HG02884 (cell line): ENCODE measurements at regions not wholly inside any gene's neighbourhood (a gene's known extent, or its start where the extent isn't known, plus 50 kb on each side); places are given as distances from the start of the nearest gene placed in this dataset.

Experiments
- ATAC-seq: cut with Tn5 transposase; IDR thresholded peaks from one replicate; pipeline ENCODE4 v1.9.1; 2021; ENCODE audit warnings: mild to moderate bottlenecking, moderate library complexity; ENCODE audit not compliant: unreplicated experiment

DNA sequence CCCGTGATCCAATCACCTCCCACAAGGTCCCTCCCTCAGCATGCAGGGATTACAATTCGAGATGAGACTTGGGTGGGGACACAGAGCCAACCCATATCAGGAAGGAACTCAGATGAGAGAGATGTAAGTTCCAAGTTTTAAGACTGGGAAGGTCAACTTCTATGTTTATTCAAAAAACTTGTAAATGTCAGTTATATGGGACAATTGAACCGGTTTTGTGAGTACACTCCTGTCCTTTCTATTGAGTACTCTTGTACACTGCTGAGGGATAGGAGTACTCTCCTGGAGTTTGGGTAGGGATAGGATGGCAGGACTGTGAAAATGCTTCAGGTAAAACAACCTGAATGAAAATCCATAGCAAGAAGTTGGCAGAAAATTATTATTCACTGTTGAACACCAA is 239.1 kb downstream of the ZNF674 start:
- no peak for ATAC-seq

DNA sequence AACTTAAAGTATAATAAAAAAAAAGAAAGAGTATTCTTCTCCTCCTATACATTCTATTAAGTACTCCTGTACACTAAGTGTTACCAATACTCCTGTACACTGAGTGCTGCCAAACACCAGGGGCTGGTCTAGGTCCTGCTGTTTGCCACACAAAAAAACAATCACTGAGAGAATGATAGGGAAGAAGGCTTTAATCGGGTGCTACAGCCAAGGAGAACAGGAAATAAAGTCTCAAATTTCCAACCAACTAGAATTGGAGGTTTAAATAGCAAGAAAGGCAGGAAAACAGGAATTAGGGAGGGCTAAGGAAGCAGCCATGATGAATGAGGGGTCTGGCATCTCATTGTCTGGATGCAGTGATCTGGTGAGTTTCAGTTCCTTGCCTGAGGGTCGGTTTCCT is 239.8 kb downstream of the ZNF674 start:
- ATAC-seq = no peak

DNA sequence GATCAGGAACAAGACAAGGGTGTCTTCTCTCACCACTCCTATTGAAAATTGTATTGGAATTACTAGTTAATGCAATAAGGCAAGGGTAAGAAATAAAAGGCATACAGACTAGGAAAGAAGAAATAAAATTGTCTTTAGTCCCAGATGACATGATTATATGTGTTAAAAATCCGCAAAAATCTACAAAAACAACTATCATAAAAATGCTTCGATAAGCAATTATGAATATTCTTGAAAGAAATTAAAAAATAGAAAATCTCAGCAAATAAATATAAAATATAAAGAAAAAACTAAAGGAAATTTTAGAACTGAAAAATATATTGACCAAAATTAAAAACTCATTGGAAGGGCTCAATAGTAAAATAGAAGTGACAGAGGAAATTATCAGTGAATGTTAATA is 243.3 kb downstream of the ZNF674 start:
- no peak for ATAC-seq

DNA sequence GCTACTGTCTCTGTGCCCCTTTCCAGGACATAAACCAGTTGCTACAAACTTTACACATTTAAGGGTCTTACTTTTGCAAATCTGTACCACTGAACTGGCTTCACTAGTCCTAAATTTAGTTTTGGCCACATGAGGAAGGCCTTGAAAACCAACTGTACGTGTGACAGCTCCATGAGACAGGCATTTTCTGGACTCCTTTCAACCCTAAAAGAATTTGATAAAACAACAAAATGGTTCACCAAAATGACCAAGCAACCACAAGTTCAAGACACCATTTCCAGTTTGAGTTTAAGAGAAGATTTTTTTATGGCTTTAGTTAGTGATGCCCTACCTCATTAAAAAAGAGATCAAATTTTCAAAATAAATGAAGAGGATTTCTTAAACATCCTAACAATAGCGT is 246.4 kb downstream of the ZNF674 start:
- no peak for ATAC-seq

DNA sequence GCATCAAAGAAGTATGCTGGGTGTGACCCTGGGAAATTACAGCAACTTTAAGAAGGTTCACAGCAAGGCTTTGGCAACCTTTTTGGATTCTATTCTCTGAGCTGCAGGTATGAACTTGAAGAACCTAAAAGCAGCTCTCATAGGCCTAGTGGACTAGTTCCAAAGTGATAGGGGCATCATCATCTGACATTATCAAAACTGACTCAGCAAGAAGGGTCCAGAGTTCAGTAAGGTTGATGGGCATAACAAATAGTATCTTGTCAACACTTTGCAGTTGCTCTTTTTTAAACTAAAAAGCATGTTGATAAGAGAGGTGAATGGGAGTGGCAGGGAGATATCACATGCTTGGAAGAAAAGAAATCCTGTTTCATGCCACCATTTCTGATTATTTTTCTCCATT is 249.3 kb downstream of the ZNF674 start:
- no peak for ATAC-seq

DNA sequence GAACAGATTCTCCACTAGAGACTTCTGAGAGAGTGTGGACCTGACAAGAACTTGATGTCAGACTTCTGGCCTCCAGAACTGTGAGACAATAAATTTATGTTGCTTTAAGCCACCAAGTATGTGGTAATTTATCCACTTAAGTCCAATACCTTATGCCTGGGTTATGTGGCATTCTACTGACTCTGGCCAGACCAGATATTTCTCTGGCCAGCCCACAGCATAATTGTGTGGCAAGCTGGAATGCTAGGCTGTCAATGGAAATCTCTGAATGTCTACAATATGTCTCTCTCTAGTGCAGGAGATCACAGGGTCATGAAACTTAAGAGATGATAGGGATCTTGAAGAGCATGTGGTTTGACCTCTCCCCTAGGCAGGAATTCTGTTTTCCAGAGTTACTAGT is 251.0 kb downstream of the ZNF674 start:
- ATAC-seq = no peak

DNA sequence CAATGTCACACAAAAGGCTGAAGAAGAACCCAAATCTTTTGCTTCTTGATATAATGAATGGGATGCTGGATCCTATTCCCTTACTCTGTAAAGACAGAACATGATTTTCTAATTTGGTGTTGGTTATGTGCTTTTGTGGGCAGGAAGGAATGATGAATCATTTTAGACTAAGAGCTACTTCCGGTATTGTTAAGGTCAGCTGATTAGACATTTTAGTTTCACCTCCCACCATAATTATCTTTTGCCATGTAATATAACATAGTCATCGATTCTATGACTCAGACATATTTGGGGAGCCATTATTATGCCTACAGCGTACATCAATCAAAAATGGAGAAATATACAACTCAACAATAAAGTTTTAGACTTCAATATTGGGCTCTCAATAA is 265.3 kb downstream of the ZNF674 start:
- ATAC-seq = no peak

DNA sequence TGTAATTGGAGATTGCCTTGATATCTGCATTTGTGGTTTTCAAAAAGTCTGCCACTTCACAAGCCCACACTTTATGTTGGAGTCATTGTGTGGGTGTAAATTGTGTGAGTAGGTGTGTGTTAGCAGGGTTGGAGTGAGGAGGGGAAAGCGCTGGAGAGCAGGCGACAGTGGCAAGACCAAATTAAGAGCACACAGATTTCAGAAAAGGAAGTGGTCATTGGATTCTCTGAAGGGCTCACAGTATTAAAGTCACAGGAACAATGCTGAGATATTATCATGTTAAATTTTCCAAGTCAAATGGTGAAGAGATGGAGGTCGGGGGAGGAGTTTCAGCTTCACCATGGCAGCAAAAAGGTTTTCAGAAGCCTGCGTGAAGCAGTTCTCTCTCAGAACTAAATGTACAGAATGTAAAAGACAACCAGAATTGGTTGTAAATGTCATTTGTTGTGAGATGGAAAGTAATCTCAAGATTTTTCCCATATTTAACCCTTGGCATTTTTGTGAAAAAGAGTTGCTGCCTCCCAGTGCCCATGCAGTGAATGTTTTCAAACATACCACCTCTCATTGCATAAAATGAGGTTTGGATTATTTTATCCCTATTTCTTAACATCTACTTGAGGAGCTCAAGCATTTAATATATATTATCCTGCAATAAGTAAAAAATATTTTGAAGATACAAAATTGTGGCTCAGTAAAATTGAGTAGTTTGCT is 265.9 kb downstream of the ZNF674 start:
- ATAC-seq = no peak

DNA sequence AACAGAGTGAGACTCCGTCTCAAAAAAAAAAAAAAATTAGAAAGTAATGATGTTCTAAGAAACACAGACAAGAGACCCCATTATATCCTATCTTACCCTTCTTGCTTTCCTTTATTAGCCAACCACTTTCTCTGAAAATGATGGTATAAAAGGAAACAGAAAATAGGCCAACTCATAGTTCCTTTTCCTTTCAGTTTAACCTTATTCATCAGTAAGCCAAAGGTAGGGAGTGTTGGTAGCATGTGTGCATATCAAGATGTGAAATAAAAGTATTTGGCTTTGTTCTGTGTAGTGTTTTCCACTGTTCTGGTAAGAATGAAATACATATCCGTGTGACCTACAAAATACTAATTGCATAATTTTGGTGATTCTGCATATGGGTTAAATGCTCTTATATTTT is 266.6 kb downstream of the ZNF674 start:
- ATAC-seq = no peak

DNA sequence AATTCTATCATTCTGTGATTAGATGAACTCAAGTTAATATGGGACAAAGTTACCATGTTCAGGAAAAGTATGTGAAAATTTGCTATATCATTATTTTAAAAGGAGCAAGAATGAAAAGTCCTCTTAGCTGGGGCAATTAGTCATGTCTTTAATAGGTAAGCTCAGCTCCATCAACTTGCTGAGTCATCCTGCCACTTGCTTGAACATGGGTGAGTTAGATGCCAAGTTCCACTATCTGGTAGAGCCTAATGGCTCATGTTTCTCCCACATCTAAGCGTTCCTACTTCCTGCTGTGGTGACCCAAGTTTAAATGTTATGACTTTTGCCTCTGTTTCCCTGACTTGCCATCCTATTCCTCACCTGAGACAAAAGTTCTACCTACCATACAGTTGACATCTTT is 276.8 kb downstream of the ZNF674 start:
- ATAC-seq = no peak

DNA sequence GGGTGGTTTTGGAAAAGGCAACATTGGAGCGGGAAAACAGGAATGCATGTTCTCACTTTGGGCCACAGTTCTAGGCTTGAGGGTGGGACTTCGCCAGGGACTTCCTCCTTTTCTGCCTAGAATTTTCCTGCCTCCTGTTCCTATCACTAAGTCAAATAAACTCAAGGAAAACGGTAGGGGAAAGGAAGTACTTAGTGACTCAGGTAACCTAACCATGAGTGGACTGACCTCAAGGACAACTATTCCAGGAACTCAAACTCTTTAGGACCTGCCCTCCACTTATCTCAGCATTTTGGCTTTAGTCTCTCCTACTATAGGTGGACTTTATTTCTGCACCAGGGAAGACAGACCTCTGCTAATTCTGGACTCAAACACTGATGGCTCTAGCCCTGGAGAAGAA is 281.7 kb downstream of the ZNF674 start:
- ATAC-seq = no peak

DNA sequence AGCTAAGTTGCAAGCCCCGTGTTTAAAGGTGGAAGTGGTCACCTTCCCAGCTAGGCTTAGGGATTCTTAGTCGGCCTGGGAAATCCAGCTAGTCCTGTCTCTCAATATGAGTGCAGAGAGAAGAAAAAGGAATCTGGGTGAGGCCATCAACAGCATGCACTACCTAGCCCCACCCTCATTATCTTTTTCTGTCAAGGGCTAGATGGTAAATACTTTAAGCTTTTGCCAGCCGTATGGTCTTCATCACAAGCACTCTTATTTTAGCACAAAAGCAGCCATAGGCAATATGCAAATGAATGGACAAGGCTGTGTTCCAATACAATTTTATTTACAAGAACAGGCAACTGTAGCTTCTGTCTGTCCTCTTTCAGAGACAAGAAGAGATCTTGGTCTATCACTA is 282.9 kb downstream of the ZNF674 start:
- no peak for ATAC-seq

DNA sequence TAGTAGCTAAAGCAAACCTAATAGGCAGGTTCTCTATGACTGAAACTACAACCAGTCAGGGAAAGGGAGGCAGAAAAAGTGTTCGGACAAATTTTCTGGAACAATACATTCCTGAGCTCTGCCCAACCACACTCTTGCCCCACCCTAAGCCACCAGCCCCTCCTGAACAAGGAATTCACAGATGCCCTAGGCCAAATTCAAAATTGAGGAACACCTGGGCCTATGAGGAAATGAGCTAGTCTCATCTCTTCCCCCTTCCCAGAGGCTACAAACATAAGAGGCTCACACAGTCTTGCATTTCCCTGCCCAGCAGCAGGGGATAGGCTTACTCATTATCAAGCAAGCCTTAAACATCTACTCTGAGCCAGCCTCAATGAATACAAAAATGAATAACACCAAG is 284.7 kb downstream of the ZNF674 start:
- ATAC-seq = no peak

DNA sequence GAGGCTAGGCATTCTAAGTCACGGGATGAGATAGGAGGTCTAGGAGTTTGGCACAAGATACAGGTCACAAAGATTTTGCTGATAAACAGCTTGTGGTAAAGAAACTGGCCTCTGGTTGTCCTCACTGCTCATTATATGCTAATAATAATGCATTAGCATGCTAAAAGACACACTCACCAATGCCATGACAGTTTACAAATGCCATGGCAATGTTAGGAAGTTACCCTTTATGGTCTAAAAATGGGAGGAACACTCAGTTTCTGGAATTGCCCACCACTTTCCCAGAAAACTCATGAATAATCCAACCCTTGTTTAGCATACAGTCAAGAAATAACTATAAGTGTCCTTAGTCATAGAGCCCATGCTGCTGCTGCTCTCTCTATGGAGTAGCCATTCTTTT is 286.9 kb downstream of the ZNF674 start:
- no peak for ATAC-seq

DNA sequence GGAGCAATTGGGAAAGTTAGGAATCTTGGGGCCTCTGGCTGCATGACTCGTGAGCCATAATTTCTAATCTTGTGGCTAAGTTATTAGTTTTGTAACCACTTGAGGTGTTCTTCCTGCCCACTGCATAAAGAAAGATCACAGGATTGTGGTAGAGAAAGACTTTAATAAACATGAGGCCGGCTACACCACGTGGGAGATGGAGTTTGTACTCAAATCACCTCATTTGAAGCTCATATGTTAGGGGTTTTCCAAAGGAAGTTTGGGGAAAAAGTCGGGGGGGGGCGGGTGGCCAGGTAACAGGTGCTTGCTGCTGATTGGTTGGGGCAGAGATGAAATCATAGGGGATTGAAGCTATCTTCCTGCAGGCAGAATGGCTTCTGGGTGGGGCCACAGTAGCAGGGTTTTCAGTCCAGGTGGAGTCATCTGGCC is 287.8 kb downstream of the ZNF674 start:
- no peak for ATAC-seq

DNA sequence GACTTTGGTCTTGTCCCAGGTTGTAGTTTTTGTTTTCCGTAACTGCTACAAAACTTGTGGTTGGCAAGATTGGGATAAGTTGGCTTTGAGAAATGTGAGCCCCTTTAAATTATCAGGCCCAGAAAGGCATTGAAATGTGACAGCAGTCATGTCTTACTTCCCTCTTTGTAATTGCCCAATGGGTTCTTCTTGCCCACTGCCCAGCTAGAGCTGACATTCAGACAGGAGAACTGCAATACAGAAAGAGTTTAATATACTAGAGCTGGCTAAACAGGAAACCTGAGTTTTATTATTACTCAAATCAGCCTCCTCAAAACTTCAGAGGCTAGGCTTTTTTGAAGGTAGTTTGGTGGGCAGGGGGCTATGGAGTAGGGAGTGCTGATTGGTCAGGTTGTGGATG is 288.3 kb downstream of the ZNF674 start:
- ATAC-seq = no peak

DNA sequence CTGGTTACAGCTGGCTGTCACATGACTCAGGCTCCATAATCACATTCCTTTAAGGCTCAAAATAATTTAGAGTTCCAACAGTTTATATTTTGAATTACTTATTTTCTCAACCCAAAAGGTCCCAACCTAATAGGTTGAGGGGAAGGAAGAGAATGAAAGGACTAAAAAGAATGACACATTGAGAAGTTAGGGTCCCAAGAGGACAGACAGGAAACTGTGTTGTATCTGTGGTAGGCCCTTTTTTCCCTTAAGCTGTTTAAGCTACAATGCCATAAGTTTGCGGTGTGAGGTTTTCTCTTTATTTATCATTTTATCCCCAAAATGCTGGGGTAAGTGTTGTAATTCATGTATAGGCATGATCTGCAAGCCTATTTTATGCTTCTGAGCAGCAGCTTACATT is 290.2 kb downstream of the ZNF674 start:
- no peak for ATAC-seq

DNA sequence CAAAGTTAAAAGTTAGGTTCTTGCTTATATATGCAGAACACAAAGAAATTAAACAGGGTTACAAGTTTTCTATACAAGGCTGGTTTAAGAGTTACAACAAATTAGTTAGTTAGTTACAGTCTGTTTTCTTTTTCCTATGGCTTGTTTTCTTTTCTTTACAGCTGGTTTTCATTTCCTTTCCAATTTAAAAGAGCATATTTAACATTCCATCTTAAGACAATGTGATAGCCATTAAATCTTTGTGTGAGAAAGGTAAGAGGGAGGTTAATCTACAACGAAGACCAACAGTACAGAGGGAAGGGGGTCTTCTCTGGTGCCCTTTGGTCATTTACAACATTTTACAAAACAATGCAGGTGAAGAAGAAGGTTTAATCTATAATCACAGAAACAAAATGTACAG is 290.6 kb downstream of the ZNF674 start:
- ATAC-seq = no peak

DNA sequence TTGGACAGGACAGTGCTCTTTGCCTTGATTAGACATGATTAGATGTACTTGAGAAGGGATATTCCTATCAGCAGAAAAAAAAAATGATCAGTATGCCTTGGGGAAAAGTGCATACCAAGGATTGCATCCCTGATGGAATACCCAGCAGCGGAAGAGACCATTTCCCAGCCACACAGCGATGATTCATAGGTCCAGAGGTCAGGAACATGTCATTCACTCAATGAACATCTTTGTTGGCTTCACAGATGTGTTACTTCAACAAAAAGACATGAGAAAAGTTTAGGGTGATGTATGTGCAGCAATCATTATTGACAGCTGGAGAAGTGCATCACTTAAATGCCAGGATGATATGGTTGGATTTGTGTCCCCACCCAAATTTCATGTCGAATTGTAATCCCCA is 293.5 kb downstream of the ZNF674 start:
- no peak for ATAC-seq

DNA sequence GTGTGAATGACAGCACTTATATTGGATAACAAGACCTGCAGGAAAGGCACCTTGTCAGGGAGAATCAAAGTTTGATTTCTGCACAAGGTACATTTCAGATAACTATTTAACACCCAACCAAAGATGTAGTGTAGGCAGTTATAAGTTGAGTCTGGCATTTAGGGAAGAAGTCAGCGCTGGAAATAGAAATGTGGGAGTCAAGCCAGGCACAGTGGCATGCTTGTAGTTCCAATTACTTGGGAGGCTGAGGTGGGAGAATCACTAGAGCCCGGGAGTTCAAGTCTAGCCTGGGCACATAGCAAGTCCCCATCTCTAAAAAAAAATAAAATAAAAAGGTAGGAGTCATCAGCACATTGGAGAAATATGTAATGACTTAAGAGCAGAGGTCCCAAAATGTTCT is 295.1 kb downstream of the ZNF674 start:
- no peak for ATAC-seq

DNA sequence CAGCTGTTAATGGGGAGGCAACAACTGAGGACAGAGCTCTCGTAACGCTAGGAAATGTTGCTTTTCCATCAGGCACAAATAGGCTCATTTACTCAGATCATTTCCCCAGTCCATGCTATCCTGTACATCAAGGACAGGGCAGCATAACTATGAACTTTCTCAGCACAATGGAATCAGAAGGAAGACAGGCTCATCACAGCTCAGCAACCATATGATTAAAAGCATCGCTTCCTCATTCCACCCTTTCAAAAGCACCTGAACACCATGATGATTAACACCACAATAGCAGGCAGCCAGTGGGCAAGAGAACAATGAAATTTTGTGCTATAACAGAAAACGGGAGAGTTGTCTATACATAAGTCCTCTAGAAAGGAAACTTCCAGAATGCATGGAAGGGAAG is 297.8 kb downstream of the ZNF674 start:
- ATAC-seq = no peak

DNA sequence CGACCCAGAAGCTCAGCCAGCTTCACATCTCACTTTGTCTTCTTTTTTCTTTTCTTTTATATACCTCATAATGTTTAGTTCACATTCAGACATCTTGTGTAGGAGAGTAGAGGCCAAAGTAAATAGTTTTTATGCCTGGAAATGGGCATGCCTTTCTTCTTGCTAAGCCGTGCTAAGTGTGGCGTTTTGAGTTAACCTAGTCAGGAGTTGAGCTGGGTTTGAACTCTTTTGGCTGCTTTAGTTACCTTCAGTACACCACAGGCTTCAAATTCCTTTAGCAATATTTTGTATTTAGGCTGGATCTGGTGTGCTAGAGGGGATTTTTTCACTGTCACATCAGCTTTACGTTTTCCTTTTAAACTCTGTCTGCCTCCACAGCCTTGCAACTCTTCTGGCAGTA is 300.8 kb downstream of the ZNF674 start:
- no peak for ATAC-seq

DNA sequence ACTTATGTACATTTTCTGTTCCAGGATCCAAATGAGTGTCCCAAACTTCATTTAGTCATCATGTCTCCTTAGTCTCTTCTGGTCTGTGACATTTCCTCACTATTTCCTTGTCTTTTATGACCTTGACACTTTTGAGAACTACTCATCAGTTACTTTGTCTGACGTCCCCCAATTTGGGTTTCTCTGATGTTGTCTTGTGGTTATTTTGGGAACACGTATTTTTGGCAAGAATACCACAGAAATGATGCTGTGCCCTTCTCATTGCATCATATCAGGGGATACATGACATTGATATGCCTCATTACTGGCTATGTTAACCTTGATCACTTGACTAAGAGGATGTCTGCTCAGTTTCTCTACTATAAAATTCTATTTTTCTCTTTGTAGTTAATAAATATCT is 308.8 kb downstream of the ZNF674 start:
- no peak for ATAC-seq

DNA sequence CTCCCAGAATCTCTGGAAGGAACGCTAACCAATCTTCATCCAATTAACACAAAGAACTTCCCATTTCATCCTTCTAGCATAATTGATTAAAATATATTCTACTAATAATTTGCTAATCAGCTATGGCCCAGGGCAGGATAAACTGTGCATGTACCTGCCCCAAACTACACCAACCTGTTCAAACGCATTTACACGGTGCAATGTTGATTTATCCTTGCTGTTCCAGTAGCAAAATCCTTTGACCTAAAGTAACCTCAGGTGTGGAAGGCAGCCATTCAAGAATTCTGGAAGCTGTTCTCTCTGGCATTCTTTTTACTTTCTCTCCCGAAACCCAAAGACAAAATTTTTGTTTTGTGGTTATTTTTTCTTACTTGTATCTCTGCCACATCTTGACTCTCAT is 309.4 kb downstream of the ZNF674 start:
- ATAC-seq = no peak
